Brain pericyte (primary cell): ENCODE measurements at regions not wholly inside any gene's neighbourhood (a gene's known extent, or its start where the extent isn't known, plus 50 kb on each side); places are given as distances from the start of the nearest gene placed in this dataset.
"Not testable (repeated sequence)": the region's sequence is repeated elsewhere in the genome, so short reads cannot be mapped to it uniquely, and the experiment has no call there.

Experiments used
- DNase-seq: peaks from one replicate; pipeline ENCODE4 v3.0.0-alpha.2; 2012; ENCODE audit warnings: low read depth, low spot score

- no peak for DNase-seq
Observed at GRCh38 chr5:109989994-109990722, 300.4 kb downstream of the MAN2A1 start.

GRCh38 chr5:109990723-109991359 lies 301.1 kb downstream of the MAN2A1 start:
- DNase-seq, result no peak

DNA sequence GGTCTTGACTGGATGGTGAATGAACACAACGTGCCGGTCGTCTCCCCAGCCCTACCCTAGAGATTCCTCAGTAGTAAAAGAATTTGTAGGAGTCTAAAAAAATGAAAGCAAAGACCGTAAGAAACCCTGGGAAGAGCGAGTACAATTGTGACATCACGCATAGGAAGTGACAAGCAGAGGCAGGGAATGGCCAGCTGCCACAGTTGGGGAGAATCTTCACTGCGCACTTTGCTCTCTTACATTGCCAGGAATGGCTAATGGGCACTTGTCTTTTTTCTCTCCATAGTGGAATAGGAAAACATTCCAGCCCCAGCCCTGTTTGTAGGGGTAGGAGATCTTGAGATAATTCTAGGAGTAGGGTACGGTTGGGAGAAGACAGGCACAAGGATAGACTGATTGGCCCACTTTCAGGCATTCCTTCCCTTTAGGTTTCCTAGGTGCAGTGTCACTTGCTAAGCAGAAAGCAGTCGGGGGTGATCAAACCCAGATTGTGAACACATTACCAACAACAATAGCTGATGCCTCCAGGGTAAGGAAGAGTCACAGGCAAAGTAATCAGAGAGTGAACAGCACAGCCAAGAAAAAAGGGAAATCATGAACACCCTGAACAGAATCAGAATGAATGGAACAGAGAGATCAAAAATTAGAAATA lies 302.7 kb downstream of the MAN2A1 start:
- DNase-seq, result no peak

- DNase-seq, result no peak
Observed at GRCh38 chr5:109994135-109994534, 304.4 kb downstream of the MAN2A1 start.

DNA sequence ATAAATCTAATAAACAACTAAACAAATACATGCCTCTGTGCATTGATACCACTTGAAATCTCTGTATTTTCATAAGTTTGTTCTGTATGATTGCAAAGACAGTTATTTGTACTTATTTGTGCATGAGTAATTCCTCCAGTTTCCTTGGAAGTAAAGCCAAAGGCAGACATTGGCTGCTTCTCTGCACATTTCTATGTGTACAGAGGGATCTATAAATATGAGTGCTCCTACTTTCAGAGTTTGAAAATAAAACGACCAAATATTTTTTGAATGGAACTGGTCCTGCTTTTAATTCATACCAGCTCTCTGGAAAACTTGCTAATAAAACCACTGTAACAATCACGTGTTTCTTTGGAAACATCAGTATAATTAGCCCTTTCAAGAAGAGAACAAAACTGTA lies 306.5 kb downstream of the MAN2A1 start:
- DNase-seq, result no peak

DNA sequence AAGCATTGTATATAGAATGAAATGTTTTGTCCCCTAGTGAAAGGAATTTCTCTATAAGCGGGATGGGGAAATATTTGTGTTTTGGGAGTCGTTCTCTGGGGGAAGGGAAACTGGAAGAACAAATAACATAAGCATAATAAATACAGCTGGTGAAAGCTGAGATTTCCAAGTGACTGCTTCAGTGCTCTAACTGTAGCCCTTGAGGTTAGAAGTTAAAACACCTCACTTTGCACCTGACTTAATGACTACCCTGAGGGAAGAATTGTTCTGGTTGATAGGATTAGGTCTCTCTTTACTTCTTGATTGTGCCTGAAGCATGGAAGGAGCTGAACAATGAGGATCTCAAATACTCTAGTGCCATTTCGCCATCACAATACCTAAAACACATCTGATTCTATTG lies 307.4 kb downstream of the MAN2A1 start:
- DNase-seq, result no peak

DNA sequence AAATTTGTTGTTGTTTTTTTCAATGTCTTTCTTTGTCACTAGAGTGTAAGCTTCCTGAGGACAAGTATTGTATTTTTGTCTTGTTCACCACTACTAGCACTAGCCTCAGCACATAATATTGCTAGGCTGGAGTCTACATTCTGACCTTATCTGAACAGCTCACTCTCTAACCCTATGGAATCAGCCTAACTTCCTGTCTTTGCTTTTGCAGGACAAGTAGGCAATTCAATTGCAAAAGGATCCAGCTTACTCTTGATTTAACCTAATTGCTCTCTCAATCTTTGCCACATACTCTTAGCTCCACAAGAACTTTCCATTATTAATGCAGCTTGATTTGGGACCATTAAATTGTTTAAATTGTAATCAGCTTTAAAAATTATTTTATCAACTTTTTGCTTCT lies 308.5 kb downstream of the MAN2A1 start:
- DNase-seq, result no peak

DNA sequence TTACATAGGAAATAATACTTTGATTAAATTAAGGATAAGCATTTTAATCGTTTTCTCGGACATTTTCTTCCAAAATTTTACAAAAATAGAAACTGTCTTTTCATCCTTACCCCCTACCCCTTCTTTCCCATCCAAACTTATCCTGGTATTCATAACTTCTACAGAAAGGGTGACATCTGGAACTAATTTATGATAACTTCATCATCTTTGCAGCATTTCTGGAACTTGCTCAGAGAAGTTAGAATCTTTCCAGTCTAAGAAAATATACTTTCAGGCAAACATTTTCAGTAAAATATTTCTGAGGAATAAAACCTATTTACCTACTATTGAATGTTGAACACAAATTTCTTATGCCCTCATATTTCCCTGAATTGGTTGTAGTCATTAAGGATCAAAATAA lies 309.0 kb downstream of the MAN2A1 start:
- DNase-seq, result no peak

GRCh38 chr5:110001648-110002047 lies 311.9 kb downstream of the MAN2A1 start:
- no peak for DNase-seq

DNA sequence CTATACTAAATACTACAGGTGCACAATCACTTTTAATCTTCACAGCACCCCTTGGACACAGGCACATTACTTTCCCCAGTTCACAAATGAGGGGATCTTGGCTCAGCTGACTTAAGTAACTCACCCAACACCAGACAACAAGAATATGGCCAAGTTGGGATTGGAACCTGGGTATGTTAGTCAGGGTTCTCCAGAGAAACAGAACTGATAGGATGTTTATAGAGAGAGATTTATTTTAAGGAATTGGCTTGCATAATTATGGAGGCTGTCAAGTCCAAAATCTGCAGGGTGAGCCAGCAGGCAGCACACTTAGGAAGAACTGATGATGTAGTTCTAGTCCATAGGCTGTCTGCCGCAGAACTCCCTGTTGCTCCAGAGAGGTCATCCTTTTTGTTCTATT lies 312.9 kb downstream of the MAN2A1 start:
- no peak for DNase-seq

DNA sequence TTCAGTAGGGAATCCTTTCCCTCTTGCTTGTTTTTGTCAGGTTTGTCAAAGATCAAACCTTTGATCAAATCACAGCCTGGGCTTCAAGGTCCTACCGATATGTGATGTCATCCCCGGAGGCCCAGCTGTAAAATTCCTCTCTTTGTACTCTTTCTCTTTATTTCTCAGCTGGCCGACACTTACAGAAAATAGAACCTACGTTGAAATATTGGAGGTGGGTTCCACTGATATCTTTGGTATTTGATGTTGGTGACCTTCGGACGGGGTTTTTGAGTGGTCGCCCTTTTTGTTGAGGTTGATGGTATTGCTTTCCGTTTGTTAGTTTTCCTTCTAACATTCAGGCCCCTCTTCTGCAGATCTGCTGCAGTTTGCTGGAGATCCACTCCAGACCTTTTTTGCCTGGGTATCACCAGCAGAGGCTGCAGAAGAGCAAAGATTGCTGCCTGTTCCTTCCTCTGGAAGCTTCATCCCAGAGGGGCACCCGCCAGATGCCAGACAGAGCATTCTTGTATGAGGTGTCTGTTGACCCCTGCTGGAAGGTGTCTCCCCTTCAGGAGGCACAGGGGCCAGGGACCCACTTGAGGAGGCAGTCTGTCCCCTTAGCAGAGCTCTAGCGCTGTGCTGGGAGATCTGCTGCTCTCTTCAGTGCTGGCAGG lies 316.3 kb downstream of the MAN2A1 start:
- not testable (repeated sequence) for DNase-seq

- DNase-seq, result no peak
Observed at GRCh38 chr5:110007101-110007500, 317.4 kb downstream of the MAN2A1 start.

DNA sequence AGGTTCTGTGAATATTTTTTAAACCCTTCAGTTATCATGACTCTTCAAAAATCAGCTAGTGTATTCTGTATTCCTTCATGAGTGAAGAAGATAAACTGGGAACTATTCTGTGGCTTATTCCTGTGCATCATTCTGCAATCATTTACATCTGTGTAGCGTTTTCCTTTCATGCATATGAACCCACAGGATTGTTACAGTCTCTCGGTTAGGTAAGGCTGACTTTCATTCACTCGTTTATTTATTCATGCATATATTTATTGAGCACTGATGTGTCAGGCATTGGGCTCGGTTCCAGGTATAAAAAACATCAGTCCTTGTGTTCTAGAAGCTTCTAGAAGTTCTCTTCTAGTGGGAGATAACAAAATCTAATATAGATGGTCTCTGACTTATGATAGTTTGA lies 318.4 kb downstream of the MAN2A1 start:
- no peak for DNase-seq

GRCh38 chr5:110012145-110012544 lies 322.4 kb downstream of the MAN2A1 start:
- no peak for DNase-seq

GRCh38 chr5:110013017-110013416 lies 323.3 kb downstream of the MAN2A1 start:
- DNase-seq, result no peak

DNA sequence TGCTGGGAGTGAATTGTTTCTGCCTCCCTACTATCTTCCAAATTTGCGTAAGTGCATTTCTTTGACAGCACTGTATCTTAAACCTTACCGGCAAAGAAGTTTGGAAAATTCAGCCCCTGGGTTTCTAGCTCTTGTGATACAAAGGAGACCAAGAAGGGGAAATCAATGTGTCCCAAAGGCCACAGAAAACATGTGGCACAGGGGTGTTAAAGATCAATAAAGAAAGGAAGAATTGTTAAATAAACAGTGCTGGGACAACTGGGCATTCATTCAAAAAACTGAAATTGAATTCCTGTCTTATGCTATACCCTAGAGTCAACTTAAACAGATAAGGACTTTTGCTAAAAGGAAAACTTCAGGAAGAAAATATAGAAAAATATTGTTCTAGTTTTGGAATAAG lies 328.1 kb downstream of the MAN2A1 start:
- no peak for DNase-seq

- no peak for DNase-seq
Observed at GRCh38 chr5:110018509-110018908, 328.8 kb downstream of the MAN2A1 start.

DNA sequence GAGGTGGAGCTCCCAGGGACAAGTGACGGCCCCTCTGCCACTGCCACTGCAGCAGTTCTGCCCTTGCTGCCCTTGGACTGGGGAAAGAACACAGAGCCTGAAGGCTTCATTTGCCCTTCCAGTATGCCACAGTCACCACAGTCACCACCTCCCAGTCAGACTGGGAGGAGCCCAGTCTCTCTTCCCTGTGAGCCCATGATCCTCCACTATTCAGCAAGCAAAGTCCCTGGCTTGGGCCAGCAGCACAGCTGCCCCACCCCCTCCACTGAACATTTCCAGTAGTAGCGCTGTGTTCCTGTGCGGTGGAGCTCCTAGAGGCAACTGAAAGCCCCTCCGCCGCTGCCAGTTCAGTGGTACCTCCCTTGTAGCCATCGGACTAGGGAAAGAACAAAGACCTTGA lies 329.4 kb downstream of the MAN2A1 start:
- DNase-seq, result no peak

DNA sequence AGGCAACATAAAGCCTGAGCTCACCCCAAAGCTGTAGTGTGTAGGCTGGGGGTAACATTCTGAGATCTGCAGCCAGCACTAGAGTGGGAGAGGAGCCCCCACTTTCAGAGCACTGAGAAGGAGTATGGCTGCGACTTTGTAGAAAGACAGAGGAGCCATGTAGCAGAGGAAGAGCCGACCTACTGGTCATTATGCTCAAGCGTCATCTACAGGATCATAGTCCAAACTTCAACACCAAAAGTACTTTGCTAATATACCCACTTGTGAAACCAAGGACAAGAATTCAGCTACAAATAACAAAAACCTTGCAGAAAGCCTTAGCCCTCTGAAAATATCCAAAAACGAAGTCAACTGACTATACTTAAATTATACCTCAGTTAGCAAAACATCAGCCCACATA lies 330.1 kb downstream of the MAN2A1 start:
- DNase-seq, result no peak

DNA sequence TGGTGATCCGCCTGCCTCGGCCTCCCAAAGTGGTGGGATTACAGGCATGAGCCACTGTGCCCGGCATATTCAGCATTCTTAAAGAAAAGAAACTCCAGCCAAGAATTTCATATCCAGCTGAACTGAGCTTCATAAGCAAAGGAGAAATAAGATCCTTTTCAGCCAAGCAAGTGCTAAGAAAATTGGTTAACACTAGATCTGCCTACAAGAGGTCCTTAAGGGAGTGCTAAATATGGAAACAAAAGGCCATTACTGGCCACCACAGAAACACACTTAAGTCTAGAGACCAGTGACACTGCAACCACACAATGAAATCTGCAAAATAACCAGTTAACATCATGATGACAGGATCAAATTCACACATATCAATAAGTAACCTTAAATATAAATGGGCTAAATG lies 331.5 kb downstream of the MAN2A1 start:
- no peak for DNase-seq

- DNase-seq, result no peak
Observed at GRCh38 chr5:110025160-110025559, 335.4 kb downstream of the MAN2A1 start.

GRCh38 chr5:110027527-110028322 lies 338.0 kb downstream of the MAN2A1 start:
- DNase-seq, result no peak
